ENCODE measurements at regions not wholly inside any gene's neighbourhood (a gene's known extent, or its start where the extent isn't known, plus 50 kb on each side); places are given as distances from the start of the nearest gene placed in this dataset.
"Not testable (repeated sequence)": the region's sequence is repeated elsewhere in the genome, so short reads cannot be mapped to it uniquely, and the experiment has no call there.

- no peak for DNase-seq
- CTCF ChIA-PET: no interaction called here
- no peak overlapping the region for H3K4me3 ChIP-seq (ENCODE audit: low read length)
- H3K27ac ChIP-seq (ENCODE audit: low read depth, low read length): no peak overlapping the region
- H3K4me1 ChIP-seq (ENCODE audit: insufficient read depth, low read length): no peaks in the 10 kb centered on the region
- Mint-ChIP-seq H3K9me3 (peaks cover 0 to 6% (median 3%) of the 10 kb centered on the region in 5 donors), H3K36me3 (no peaks in the 10 kb centered on the region), H3K4me1 (no peaks in the 10 kb centered on the region), H3K4me3 (no peak overlapping the region), H3K27me3 (no peaks in the 10 kb centered on the region), H3K27ac (no peak overlapping the region)
- no peaks in the 10 kb centered on the region for H3K9me3 ChIP-seq (ENCODE audit: low read length)
- H3K36me3 ChIP-seq (ENCODE audit: insufficient read depth, low read length): no peaks in the 10 kb centered on the region
- no peaks in the 10 kb centered on the region for H3K27me3 ChIP-seq (ENCODE audit: insufficient read depth, low read length, poor library complexity, severe bottlenecking)
- POLR2A ChIA-PET: no interaction called here
Measured at GRCh38 chr7:19557726-19558465, 150.9 kb downstream of the POLR1F start.

GRCh38 chr7:19554581-19554980 is 154.3 kb downstream of the POLR1F start:
- no peaks in the 10 kb centered on the region for H3K4me1 ChIP-seq (ENCODE audit: insufficient read depth, low read length)
- no peak overlapping the region for H3K4me3 Mint-ChIP-seq
- H3K27me3 ChIP-seq (ENCODE audit: insufficient read depth, low read length, poor library complexity, severe bottlenecking): no peaks in the 10 kb centered on the region
- no peaks in the 10 kb centered on the region for H3K9me3 ChIP-seq (ENCODE audit: low read length)
- H3K36me3 ChIP-seq (ENCODE audit: insufficient read depth, low read length): no peaks in the 10 kb centered on the region
- H3K27ac Mint-ChIP-seq: no peak overlapping the region
- ChIA-PET POLR2A (no interaction called here), CTCF (no interaction called here)
- H3K27ac ChIP-seq (ENCODE audit: low read depth, low read length): no peak overlapping the region
- DNase-seq: no peak
- H3K4me3 ChIP-seq (ENCODE audit: low read length): no peak overlapping the region
- H3K9me3 Mint-ChIP-seq: peaks cover 0 to 4% (median 3%) of the 10 kb centered on the region in 5 donors
- H3K4me1 Mint-ChIP-seq: no peaks in the 10 kb centered on the region
- no peaks in the 10 kb centered on the region for H3K27me3 Mint-ChIP-seq
- no peaks in the 10 kb centered on the region for H3K36me3 Mint-ChIP-seq

GRCh38 chr7:19552576-19552975 is 156.3 kb downstream of the POLR1F start:
- Histone ChIP-seq H3K27me3 (ENCODE audit: insufficient read depth, low read length, poor library complexity, severe bottlenecking) (no peaks in the 10 kb centered on the region), H3K4me1 (ENCODE audit: insufficient read depth, low read length) (no peaks in the 10 kb centered on the region), H3K9me3 (ENCODE audit: low read length) (no peaks in the 10 kb centered on the region), H3K36me3 (ENCODE audit: insufficient read depth, low read length) (no peaks in the 10 kb centered on the region), H3K27ac (ENCODE audit: low read depth, low read length) (no peak overlapping the region), H3K4me3 (ENCODE audit: low read length) (no peak overlapping the region)
- no peaks in the 10 kb centered on the region for H3K4me1 Mint-ChIP-seq
- DNase-seq: no peak
- no peak overlapping the region for H3K27ac Mint-ChIP-seq
- no peak overlapping the region for H3K4me3 Mint-ChIP-seq
- no peaks in the 10 kb centered on the region for H3K27me3 Mint-ChIP-seq
- peaks cover 0 to 4% (median 3%) of the 10 kb centered on the region in 5 donors for H3K9me3 Mint-ChIP-seq
- POLR2A ChIA-PET: no interaction called here
- no peaks in the 10 kb centered on the region for H3K36me3 Mint-ChIP-seq
- CTCF ChIA-PET: no interaction called here

- H3K4me3 ChIP-seq (ENCODE audit: low read length); H3K36me3 ChIP-seq (ENCODE audit: insufficient read depth, low read length); H3K4me1 ChIP-seq (ENCODE audit: insufficient read depth, low read length); H3K27ac ChIP-seq (ENCODE audit: low read depth, low read length); H3K4me1 Mint-ChIP-seq; H3K4me3 Mint-ChIP-seq; DNase-seq; POLR2A ChIA-PET; H3K27me3 Mint-ChIP-seq; H3K27ac Mint-ChIP-seq; H3K27me3 ChIP-seq (ENCODE audit: insufficient read depth, low read length, poor library complexity, severe bottlenecking); H3K36me3 Mint-ChIP-seq; H3K9me3 ChIP-seq (ENCODE audit: low read length): not testable (repeated sequence)
- peaks cover 0 to 18% (median 9%) of the 10 kb centered on the region in 5 donors for H3K9me3 Mint-ChIP-seq
- CTCF ChIA-PET: interaction anchor here (1.3 kb wide), 1 partner anchor 30 kb away, joined by 3 read pairs; no protein-coding TSS in a partner anchor
Measured at GRCh38 chr7:19549246-19549645, 159.6 kb downstream of the POLR1F start.

GRCh38 chr7:19537942-19538401 is 170.9 kb downstream of the POLR1F start:
- H3K36me3 ChIP-seq (ENCODE audit: insufficient read depth, low read length): no peaks in the 10 kb centered on the region
- Mint-ChIP-seq H3K4me1 (no peaks in the 10 kb centered on the region), H3K27me3 (no peaks in the 10 kb centered on the region), H3K27ac (no peak overlapping the region), H3K9me3 (peaks cover 2 to 37% (median 9%) of the 10 kb centered on the region in 5 donors), H3K4me3 (no peak overlapping the region), H3K36me3 (peaks cover 0 to 3% (median 0%) of the 10 kb centered on the region in 3 donors)
- H3K27me3 ChIP-seq (ENCODE audit: insufficient read depth, low read length, poor library complexity, severe bottlenecking): no peaks in the 10 kb centered on the region
- CTCF ChIA-PET: no interaction called here
- H3K9me3 ChIP-seq (ENCODE audit: low read length): no peaks in the 10 kb centered on the region
- H3K4me1 ChIP-seq (ENCODE audit: insufficient read depth, low read length): no peaks in the 10 kb centered on the region
- no peak overlapping the region for H3K27ac ChIP-seq (ENCODE audit: low read depth, low read length)
- no peak overlapping the region for H3K4me3 ChIP-seq (ENCODE audit: low read length)
- POLR2A ChIA-PET: no interaction called here
- DNase-seq: no peak

GRCh38 chr7:19533266-19533665 is 175.6 kb downstream of the POLR1F start:
- no peaks in the 10 kb centered on the region for H3K27me3 Mint-ChIP-seq
- CTCF ChIA-PET: no interaction called here

GRCh38 chr7:19530852-19531251 is 178.0 kb downstream of the POLR1F start:
- Mint-ChIP-seq H3K9me3 (peaks cover 0 to 12% (median 3%) of the 10 kb centered on the region in 5 donors), H3K27ac (no peak overlapping the region), H3K36me3 (peaks cover 0 to 3% (median 0%) of the 10 kb centered on the region in 3 donors), H3K4me1 (no peaks in the 10 kb centered on the region), H3K4me3 (no peak overlapping the region), H3K27me3 (no peaks in the 10 kb centered on the region)
- no peak overlapping the region for H3K27ac ChIP-seq (ENCODE audit: low read depth, low read length)
- H3K27me3 ChIP-seq (ENCODE audit: insufficient read depth, low read length, poor library complexity, severe bottlenecking): no peaks in the 10 kb centered on the region
- H3K9me3 ChIP-seq (ENCODE audit: low read length): no peaks in the 10 kb centered on the region
- POLR2A ChIA-PET: no interaction called here
- CTCF ChIA-PET: no interaction called here
- no peaks in the 10 kb centered on the region for H3K36me3 ChIP-seq (ENCODE audit: insufficient read depth, low read length)
- DNase-seq: no peak
- no peak overlapping the region for H3K4me3 ChIP-seq (ENCODE audit: low read length)
- no peaks in the 10 kb centered on the region for H3K4me1 ChIP-seq (ENCODE audit: insufficient read depth, low read length)

More at GRCh38 chr7:19533266-19533665, 175.6 kb downstream of the POLR1F start:
- DNase-seq: no peak
- Mint-ChIP-seq H3K4me1 (no peaks in the 10 kb centered on the region), H3K9me3 (peaks cover 2 to 14% (median 6%) of the 10 kb centered on the region in 5 donors), H3K27ac (no peak overlapping the region), H3K4me3 (no peak overlapping the region), H3K36me3 (peaks cover 0 to 3% (median 0%) of the 10 kb centered on the region in 3 donors)
- Histone ChIP-seq H3K27me3 (ENCODE audit: insufficient read depth, low read length, poor library complexity, severe bottlenecking) (no peaks in the 10 kb centered on the region), H3K4me1 (ENCODE audit: insufficient read depth, low read length) (no peaks in the 10 kb centered on the region), H3K27ac (ENCODE audit: low read depth, low read length) (no peak overlapping the region), H3K36me3 (ENCODE audit: insufficient read depth, low read length) (no peaks in the 10 kb centered on the region), H3K9me3 (ENCODE audit: low read length) (no peaks in the 10 kb centered on the region), H3K4me3 (ENCODE audit: low read length) (no peak overlapping the region)
- POLR2A ChIA-PET: no interaction called here

GRCh38 chr7:19530261-19530660 is 178.6 kb downstream of the POLR1F start:
- Histone ChIP-seq H3K27me3 (ENCODE audit: insufficient read depth, low read length, poor library complexity, severe bottlenecking) (no peaks in the 10 kb centered on the region), H3K9me3 (ENCODE audit: low read length) (no peaks in the 10 kb centered on the region), H3K27ac (ENCODE audit: low read depth, low read length) (no peak overlapping the region), H3K4me3 (ENCODE audit: low read length) (no peak overlapping the region), H3K4me1 (ENCODE audit: insufficient read depth, low read length) (no peaks in the 10 kb centered on the region), H3K36me3 (ENCODE audit: insufficient read depth, low read length) (no peaks in the 10 kb centered on the region)
- H3K4me3 Mint-ChIP-seq: no peak overlapping the region
- H3K27me3 Mint-ChIP-seq: no peaks in the 10 kb centered on the region
- peaks cover 0 to 8% (median 3%) of the 10 kb centered on the region in 5 donors for H3K9me3 Mint-ChIP-seq
- H3K4me1 Mint-ChIP-seq: no peaks in the 10 kb centered on the region
- CTCF ChIA-PET: no interaction called here
- POLR2A ChIA-PET: no interaction called here
- H3K27ac Mint-ChIP-seq: no peak overlapping the region
- H3K36me3 Mint-ChIP-seq: peaks cover 0 to 3% (median 0%) of the 10 kb centered on the region in 3 donors
- no peak for DNase-seq
